T-helper 17 cell (primary cell): ENCODE measurements at regions not wholly inside any gene's neighbourhood (a gene's known extent, or its start where the extent isn't known, plus 50 kb on each side); places are given as distances from the start of the nearest gene placed in this dataset.
"Not testable (repeated sequence)": the region's sequence is repeated elsewhere in the genome, so short reads cannot be mapped to it uniquely, and the experiment has no call there.

Experiments
- ATAC-seq: fragments of 150-1000 bp; cut with Tn5 transposase; 2 replicates; pipeline ENCODE4 v1.10.0; 2021; ENCODE audit warnings: mild to moderate bottlenecking, moderate library complexity
- DNase-seq, 3 donors: peaks; one replicate each; pipeline versions ENCODE4 v3.0.0 to v3.0.0-alpha.2; 2020 to 2021
- H3K9me3 ChIP-seq: one replicate; pipeline ENCODE4 v1.7.0; 2013; ENCODE audit warnings: low read length, mild to moderate bottlenecking; ENCODE audit not compliant: control insufficient read depth, poor library complexity, severe bottlenecking
- H3K27ac Mint-ChIP-seq: one replicate; pipeline ENCODE4 v1.8.0; 2022; ENCODE audit warnings: mild to moderate bottlenecking, moderate library complexity, mixed read lengths
- H3K27me3 Mint-ChIP-seq: one replicate; pipeline ENCODE4 v1.8.0; 2022; ENCODE audit warnings: mixed read lengths
- H3K36me3 Mint-ChIP-seq: one replicate; pipeline ENCODE4 v1.8.0; 2022; ENCODE audit warnings: low read depth, mixed read lengths
- H3K4me1 Mint-ChIP-seq: one replicate; pipeline ENCODE4 v1.8.0; 2022; ENCODE audit warnings: mild to moderate bottlenecking, mixed read lengths
- H3K4me3 Mint-ChIP-seq: one replicate; pipeline ENCODE4 v1.8.0; 2022; ENCODE audit warnings: mild to moderate bottlenecking, moderate library complexity, mixed read lengths

GRCh38 chr7:8809320-8809719, 375.9 kb downstream of the NXPH1 start:
- no peak overlapping the region for H3K27ac Mint-ChIP-seq
- no peaks in the 10 kb centered on the region for H3K9me3 ChIP-seq
- no peak for ATAC-seq
- no peak for DNase-seq
- H3K36me3 Mint-ChIP-seq, result no peaks in the 10 kb centered on the region
- H3K27me3 Mint-ChIP-seq, result no peaks in the 10 kb centered on the region
- H3K4me3 Mint-ChIP-seq, result no peak overlapping the region
- no peaks in the 10 kb centered on the region for H3K4me1 Mint-ChIP-seq

GRCh38 chr7:8817448-8818036, 384.1 kb downstream of the NXPH1 start:
- Mint-ChIP-seq H3K36me3 (no peaks in the 10 kb centered on the region), H3K4me1 (no peaks in the 10 kb centered on the region), H3K4me3 (no peak overlapping the region), H3K27ac (no peak overlapping the region), H3K27me3 (no peaks in the 10 kb centered on the region)
- ATAC-seq (no peak), DNase-seq (no peak)
- H3K9me3 ChIP-seq, result no peaks in the 10 kb centered on the region

GRCh38 chr7:8818406-8818805, 385.0 kb downstream of the NXPH1 start:
- ATAC-seq (no peak), DNase-seq (no peak)
- no peaks in the 10 kb centered on the region for H3K36me3 Mint-ChIP-seq
- no peaks in the 10 kb centered on the region for H3K9me3 ChIP-seq
- no peaks in the 10 kb centered on the region for H3K27me3 Mint-ChIP-seq
- H3K4me3 Mint-ChIP-seq, result no peak overlapping the region
- H3K27ac Mint-ChIP-seq, result no peak overlapping the region
- no peaks in the 10 kb centered on the region for H3K4me1 Mint-ChIP-seq

GRCh38 chr7:8822595-8822994, 389.2 kb downstream of the NXPH1 start:
- Mint-ChIP-seq H3K27me3 (no peaks in the 10 kb centered on the region), H3K27ac (no peak overlapping the region), H3K4me1 (no peaks in the 10 kb centered on the region), H3K36me3 (no peaks in the 10 kb centered on the region), H3K4me3 (no peak overlapping the region)
- no peaks in the 10 kb centered on the region for H3K9me3 ChIP-seq
- DNase-seq (no peak), ATAC-seq (no peak)

- ATAC-seq, result no peak
- no peaks in the 10 kb centered on the region for H3K9me3 ChIP-seq
- Mint-ChIP-seq H3K27ac (no peak overlapping the region), H3K27me3 (no peaks in the 10 kb centered on the region), H3K4me3 (no peak overlapping the region), H3K36me3 (no peaks in the 10 kb centered on the region), H3K4me1 (no peaks in the 10 kb centered on the region)
- DNase-seq, result no peak
These were observed 390.1 kb downstream of the NXPH1 start for GRCh38 chr7:8823486-8823885.

- H3K4me1 Mint-ChIP-seq, result no peaks in the 10 kb centered on the region
- ATAC-seq (no peak), DNase-seq (no peak)
- no peaks in the 10 kb centered on the region for H3K36me3 Mint-ChIP-seq
- H3K9me3 ChIP-seq, result no peaks in the 10 kb centered on the region
- H3K27ac Mint-ChIP-seq, result no peak overlapping the region
- H3K4me3 Mint-ChIP-seq, result no peak overlapping the region
- H3K27me3 Mint-ChIP-seq, result no peaks in the 10 kb centered on the region
These were observed 393.9 kb downstream of the NXPH1 start for GRCh38 chr7:8827329-8827728.

- no peak for ATAC-seq
- Mint-ChIP-seq H3K27ac (no peak overlapping the region), H3K4me1 (no peaks in the 10 kb centered on the region), H3K36me3 (no peaks in the 10 kb centered on the region), H3K4me3 (no peak overlapping the region), H3K27me3 (no peaks in the 10 kb centered on the region)
- DNase-seq, result no peak
- H3K9me3 ChIP-seq, result no peaks in the 10 kb centered on the region
These were observed 395.7 kb downstream of the NXPH1 start for GRCh38 chr7:8829100-8829499.

GRCh38 chr7:8831376-8831775, 398.0 kb downstream of the NXPH1 start:
- DNase-seq, result no peak

GRCh38 chr7:8833355-8833754, 399.9 kb downstream of the NXPH1 start:
- no peaks in the 10 kb centered on the region for H3K4me1 Mint-ChIP-seq
- no peaks in the 10 kb centered on the region for H3K27me3 Mint-ChIP-seq
- H3K36me3 Mint-ChIP-seq, result no peaks in the 10 kb centered on the region
- H3K27ac Mint-ChIP-seq, result no peak overlapping the region
- H3K4me3 Mint-ChIP-seq, result no peak overlapping the region
- ATAC-seq (no peak), DNase-seq (no peak)
- H3K9me3 ChIP-seq, result no peaks in the 10 kb centered on the region

More at GRCh38 chr7:8831376-8831775, 398.0 kb downstream of the NXPH1 start:
- no peaks in the 10 kb centered on the region for H3K36me3 Mint-ChIP-seq
- no peaks in the 10 kb centered on the region for H3K27me3 Mint-ChIP-seq
- H3K27ac Mint-ChIP-seq, result no peak overlapping the region
- H3K4me1 Mint-ChIP-seq, result no peaks in the 10 kb centered on the region
- H3K9me3 ChIP-seq, result no peaks in the 10 kb centered on the region
- no peak for ATAC-seq
- no peak overlapping the region for H3K4me3 Mint-ChIP-seq

GRCh38 chr7:8841171-8841570, 407.8 kb downstream of the NXPH1 start:
- H3K27ac Mint-ChIP-seq, result no peak overlapping the region
- DNase-seq (no peak), ATAC-seq (no peak)

GRCh38 chr7:8871716-8872115, 438.3 kb downstream of the NXPH1 start:
- H3K4me1 Mint-ChIP-seq, result no peaks in the 10 kb centered on the region
- no peak overlapping the region for H3K27ac Mint-ChIP-seq
- ATAC-seq, result no peak
- no peaks in the 10 kb centered on the region for H3K9me3 ChIP-seq
- DNase-seq, result no peak
- H3K27me3 Mint-ChIP-seq, result no peaks in the 10 kb centered on the region
- H3K4me3 Mint-ChIP-seq, result no peak overlapping the region
- no peaks in the 10 kb centered on the region for H3K36me3 Mint-ChIP-seq

More at GRCh38 chr7:8841171-8841570, 407.8 kb downstream of the NXPH1 start:
- no peaks in the 10 kb centered on the region for H3K9me3 ChIP-seq
- Mint-ChIP-seq H3K4me3 (no peak overlapping the region), H3K27me3 (no peaks in the 10 kb centered on the region), H3K36me3 (no peaks in the 10 kb centered on the region), H3K4me1 (no peaks in the 10 kb centered on the region)

GRCh38 chr7:8881916-8882315, 448.5 kb downstream of the NXPH1 start:
- DNase-seq, result no peak
- no peak overlapping the region for H3K27ac Mint-ChIP-seq
- no peaks in the 10 kb centered on the region for H3K9me3 ChIP-seq
- no peak for ATAC-seq
- H3K27me3 Mint-ChIP-seq, result no peaks in the 10 kb centered on the region
- H3K4me1 Mint-ChIP-seq, result no peaks in the 10 kb centered on the region
- H3K36me3 Mint-ChIP-seq, result no peaks in the 10 kb centered on the region
- no peak overlapping the region for H3K4me3 Mint-ChIP-seq

- DNase-seq (no peak), ATAC-seq (no peak)
- H3K9me3 ChIP-seq, result no peaks in the 10 kb centered on the region
- Mint-ChIP-seq H3K4me3 (no peak overlapping the region), H3K36me3 (no peaks in the 10 kb centered on the region), H3K4me1 (no peaks in the 10 kb centered on the region), H3K27me3 (no peaks in the 10 kb centered on the region), H3K27ac (no peak overlapping the region)
These were observed 452.1 kb downstream of the NXPH1 start for GRCh38 chr7:8885480-8886000.

GRCh38 chr7:8890346-8890745, 456.9 kb downstream of the NXPH1 start:
- not testable (repeated sequence) for H3K36me3 Mint-ChIP-seq, DNase-seq, H3K27me3 Mint-ChIP-seq, H3K4me3 Mint-ChIP-seq, H3K9me3 ChIP-seq, H3K27ac Mint-ChIP-seq, ATAC-seq, H3K4me1 Mint-ChIP-seq
